HEK293 (cell line): ENCODE measurements at regions not wholly inside any gene's neighbourhood (a gene's known extent, or its start where the extent isn't known, plus 50 kb on each side); places are given as distances from the start of the nearest gene placed in this dataset.

Source experiments
- CTCF ChIA-PET: fragments of 350-600 bp; formaldehyde crosslinking; extraction: SDS; loops from one replicate; lab custom pipeline; 2021; ENCODE audit warnings: antibody characterized with exemption; lab: Yijun Ruan, JAX
- POLR2A ChIA-PET: fragments of 300-600 bp; formaldehyde crosslinking; extraction: SDS; loops from one replicate; lab custom pipeline; 2020; ENCODE audit warnings: antibody characterized with exemption, inconsistent platforms; lab: Yijun Ruan, JAX
- H3K27ac ChIP-seq: fragments of 200-500 bp; sonication (Bioruptor generic); 2 replicates; pipeline ENCODE4 v1.5.1; 2014; ENCODE audit warnings: low read depth, low read length, control low read depth, inconsistent platforms; ENCODE audit errors: extremely low read depth
- H3K36me3 ChIP-seq, 2 experiments: fragments of 200-500 bp in 1 of 2; sonication (Bioruptor generic) in 1 of 2; 1 replicate in 1 of 2; 2 replicates in 1 of 2; pipeline ENCODE4 v1.5.1; 2014 to 2017; ENCODE audit warnings: inconsistent platforms in 2 of 2, low read length in 2 of 2; ENCODE audit not compliant: control insufficient read depth in 2 of 2, insufficient read depth in 1 of 2
- H3K4me1 ChIP-seq: fragments of 200-500 bp; sonication (Bioruptor generic); 2 replicates; pipeline ENCODE4 v1.5.1; 2014; ENCODE audit warnings: mild to moderate bottlenecking, low read length, inconsistent platforms; ENCODE audit not compliant: control insufficient read depth, insufficient read depth
- H3K4me3 ChIP-seq: 2 replicates; pipeline ENCODE4 v1.5.1; 2011; ENCODE audit warnings: low read depth, mild to moderate bottlenecking, control low read depth, low read length, moderate library complexity
- H3K9me3 ChIP-seq: fragments of 200-500 bp; sonication (Bioruptor generic); 2 replicates; pipeline ENCODE4 v1.5.1; 2014; ENCODE audit warnings: low read depth, low read length, inconsistent platforms; ENCODE audit not compliant: control insufficient read depth, insufficient read depth
- GFI1B ChIP-seq: fragments of 450-650 bp; formaldehyde crosslinking; IDR thresholded peaks from 2 replicates; pipeline ENCODE4 v1.5.1; 2016; ENCODE audit warnings: missing biosample characterization, missing genetic modification characterization
- TRIM28 ChIP-seq: IDR thresholded peaks from 2 replicates; pipeline ENCODE4 v1.6.1; 2011; ENCODE audit warnings: low read length, control low read depth, borderline replicate concordance
- YY2 ChIP-seq: fragments of 450-650 bp; formaldehyde crosslinking; IDR thresholded peaks from 2 replicates; pipeline ENCODE4 v1.5.1; 2016; ENCODE audit warnings: missing biosample characterization, missing genetic modification characterization
- ZBTB20 ChIP-seq: fragments of 450-650 bp; formaldehyde crosslinking; IDR thresholded peaks from 2 replicates; pipeline ENCODE4 v1.5.1; 2016; ENCODE audit warnings: missing biosample characterization, missing genetic modification characterization
- ZBTB21 ChIP-seq: fragments of 450-650 bp; formaldehyde crosslinking; IDR thresholded peaks from 2 replicates; pipeline ENCODE4 v1.5.1; 2017; ENCODE audit warnings: missing biosample characterization, missing genetic modification characterization
- ZNF354C ChIP-seq: fragments of 450-650 bp; formaldehyde crosslinking; IDR thresholded peaks from 2 replicates; pipeline ENCODE4 v1.5.1; 2016; ENCODE audit warnings: missing biosample characterization, missing genetic modification characterization, low read depth, borderline replicate concordance
- ZNF37A ChIP-seq: fragments of 450-650 bp; IDR thresholded peaks from 2 replicates; pipeline ENCODE4 v1.5.1; 2018; ENCODE audit warnings: missing biosample characterization, missing genetic modification characterization
- ZNF391 ChIP-seq: fragments of 450-650 bp; formaldehyde crosslinking; IDR thresholded peaks from 2 replicates; pipeline ENCODE4 v1.5.1; 2016; ENCODE audit warnings: low read depth, missing biosample characterization, missing genetic modification characterization, borderline replicate concordance
- ZNF394 ChIP-seq: fragments of 450-650 bp; formaldehyde crosslinking; IDR thresholded peaks from 2 replicates; pipeline ENCODE4 v1.5.1; 2016; ENCODE audit warnings: missing biosample characterization, missing genetic modification characterization, mild to moderate bottlenecking, moderate library complexity, borderline replicate concordance
- ZNF404 ChIP-seq: fragments of 450-650 bp; formaldehyde crosslinking; IDR thresholded peaks from 2 replicates; pipeline ENCODE4 v1.5.1; 2017; ENCODE audit warnings: missing biosample characterization, missing genetic modification characterization
- ZNF48 ChIP-seq: fragments of 450-650 bp; formaldehyde crosslinking; IDR thresholded peaks from 2 replicates; pipeline ENCODE4 v1.5.1; 2016; ENCODE audit warnings: missing biosample characterization, missing genetic modification characterization
- ZNF549 ChIP-seq: fragments of 450-650 bp; IDR thresholded peaks from 2 replicates; pipeline ENCODE4 v1.5.1; 2018; ENCODE audit warnings: missing biosample characterization, missing genetic modification characterization, mild to moderate bottlenecking, inconsistent platforms, moderate library complexity
- ZNF560 ChIP-seq: fragments of 450-650 bp; formaldehyde crosslinking; IDR thresholded peaks from 2 replicates; pipeline ENCODE4 v1.5.1; 2017; ENCODE audit warnings: missing biosample characterization, missing genetic modification characterization, borderline replicate concordance
- ZNF561 ChIP-seq: fragments of 450-650 bp; IDR thresholded peaks from 2 replicates; pipeline ENCODE4 v1.5.1; 2018; ENCODE audit warnings: missing biosample characterization, missing genetic modification characterization, borderline replicate concordance
- ZNF658 ChIP-seq: fragments of 450-650 bp; formaldehyde crosslinking; IDR thresholded peaks from 2 replicates; pipeline ENCODE4; 2016; ENCODE audit warnings: missing biosample characterization, missing genetic modification characterization
- ZSCAN30 ChIP-seq: fragments of 450-650 bp; IDR thresholded peaks from 2 replicates; pipeline ENCODE4 v1.5.1; 2018; ENCODE audit warnings: missing biosample characterization, mild to moderate bottlenecking, missing genetic modification characterization, moderate library complexity
- TF ChIP-seq, protein P1 (sequence below): fragments of 450-650 bp; formaldehyde crosslinking; IDR thresholded peaks from 2 replicates; pipeline ENCODE4 v1.5.1; 2017; ENCODE audit warnings: missing biosample characterization, missing genetic modification characterization
- TF ChIP-seq, protein P2 (sequence below): fragments of 450-650 bp; formaldehyde crosslinking; IDR thresholded peaks from 2 replicates; pipeline ENCODE4 v1.5.1; 2016; ENCODE audit warnings: missing biosample characterization, missing genetic modification characterization
- TF ChIP-seq, protein P3 (sequence below): fragments of 450-650 bp; formaldehyde crosslinking; IDR thresholded peaks from 2 replicates; pipeline ENCODE4 v1.5.1; 2016; ENCODE audit warnings: missing biosample characterization, missing genetic modification characterization
- TF ChIP-seq, protein P4 (sequence below): fragments of 450-650 bp; formaldehyde crosslinking; IDR thresholded peaks from 2 replicates; pipeline ENCODE4 v1.5.1; 2016; ENCODE audit warnings: missing biosample characterization, missing genetic modification characterization, borderline replicate concordance
- TF ChIP-seq, protein P5 (sequence below): fragments of 450-650 bp; formaldehyde crosslinking; IDR thresholded peaks from 2 replicates; pipeline ENCODE4 v1.5.1; 2016; ENCODE audit warnings: missing biosample characterization, missing genetic modification characterization, borderline replicate concordance
- TF ChIP-seq, protein P6 (sequence below): fragments of 450-650 bp; formaldehyde crosslinking; optimal IDR thresholded peaks from 2 replicates; pipeline ENCODE3; 2016; ENCODE audit warnings: missing biosample characterization, mild to moderate bottlenecking, missing genetic modification characterization

DNA sequence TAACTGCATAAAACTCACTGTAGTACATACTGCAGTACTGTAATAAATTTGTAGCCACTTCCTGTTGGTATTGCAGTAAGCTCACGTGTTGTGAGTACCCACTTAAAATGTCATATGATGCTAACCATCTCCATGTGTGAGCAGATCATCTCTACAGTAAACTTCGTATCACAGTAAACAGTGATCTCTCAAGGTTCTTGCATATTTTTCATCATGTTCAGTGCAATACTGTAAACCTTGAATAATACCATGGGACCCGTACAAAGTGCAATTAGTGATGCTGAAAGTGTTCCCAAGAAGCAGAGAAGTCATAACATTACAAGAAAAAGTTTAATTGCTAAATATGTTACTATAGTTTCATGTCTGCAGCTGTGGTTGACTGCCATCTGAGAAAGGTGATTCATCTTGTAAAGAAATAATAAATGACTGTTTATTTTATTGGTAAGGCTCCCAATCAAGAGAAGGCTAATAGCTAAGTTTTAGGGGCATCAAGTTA, 253.8 kb upstream of the POU5F2 start:
- H3K27ac ChIP-seq = no peak overlapping the region
- ChIA-PET CTCF (no interaction called here), POLR2A (no interaction called here)
- TF ChIP-seq, protein P1, sequence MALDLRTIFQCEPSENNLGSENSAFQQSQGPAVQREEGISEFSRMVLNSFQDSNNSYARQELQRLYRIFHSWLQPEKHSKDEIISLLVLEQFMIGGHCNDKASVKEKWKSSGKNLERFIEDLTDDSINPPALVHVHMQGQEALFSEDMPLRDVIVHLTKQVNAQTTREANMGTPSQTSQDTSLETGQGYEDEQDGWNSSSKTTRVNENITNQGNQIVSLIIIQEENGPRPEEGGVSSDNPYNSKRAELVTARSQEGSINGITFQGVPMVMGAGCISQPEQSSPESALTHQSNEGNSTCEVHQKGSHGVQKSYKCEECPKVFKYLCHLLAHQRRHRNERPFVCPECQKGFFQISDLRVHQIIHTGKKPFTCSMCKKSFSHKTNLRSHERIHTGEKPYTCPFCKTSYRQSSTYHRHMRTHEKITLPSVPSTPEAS (tag by site-specific recombination) = no peak
- TF ChIP-seq ZNF404 (no peak), GFI1B (no peak), ZNF561 (tag by site-specific recombination) (no peak), ZNF391 (tag by site-specific recombination) (no peak), ZNF549 (tag by site-specific recombination) (no peak), ZNF48 (no peak), ZBTB21 (tag by site-specific recombination) (no peak), ZSCAN30 (no peak), YY2 (tag by site-specific recombination) (no peak), ZNF394 (tag by site-specific recombination) (no peak), ZNF658 (tag by site-specific recombination) (no peak), TRIM28 (no peak), ZNF37A (tag by site-specific recombination) (no peak)
- TF ChIP-seq, protein P2, sequence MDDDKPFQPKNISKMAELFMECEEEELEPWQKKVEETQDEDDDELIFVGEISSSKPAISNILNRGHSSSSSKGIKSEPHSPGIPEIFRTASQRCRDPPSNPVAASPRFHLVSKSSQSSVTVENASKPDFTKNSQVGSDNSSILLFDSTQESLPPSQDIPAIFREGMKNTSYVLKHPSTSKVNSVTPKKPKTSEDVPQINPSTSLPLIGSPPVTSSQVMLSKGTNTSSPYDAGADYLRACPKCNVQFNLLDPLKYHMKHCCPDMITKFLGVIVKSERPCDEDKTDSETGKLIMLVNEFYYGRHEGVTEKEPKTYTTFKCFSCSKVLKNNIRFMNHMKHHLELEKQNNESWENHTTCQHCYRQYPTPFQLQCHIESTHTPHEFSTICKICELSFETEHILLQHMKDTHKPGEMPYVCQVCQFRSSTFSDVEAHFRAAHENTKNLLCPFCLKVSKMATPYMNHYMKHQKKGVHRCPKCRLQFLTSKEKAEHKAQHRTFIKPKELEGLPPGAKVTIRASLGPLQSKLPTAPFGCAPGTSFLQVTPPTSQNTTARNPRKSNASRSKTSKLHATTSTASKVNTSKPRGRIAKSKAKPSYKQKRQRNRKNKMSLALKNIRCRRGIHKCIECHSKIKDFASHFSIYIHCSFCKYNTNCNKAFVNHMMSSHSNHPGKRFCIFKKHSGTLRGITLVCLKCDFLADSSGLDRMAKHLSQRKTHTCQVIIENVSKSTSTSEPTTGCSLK (tag by site-specific recombination) = no peak
- TF ChIP-seq, protein P3, sequence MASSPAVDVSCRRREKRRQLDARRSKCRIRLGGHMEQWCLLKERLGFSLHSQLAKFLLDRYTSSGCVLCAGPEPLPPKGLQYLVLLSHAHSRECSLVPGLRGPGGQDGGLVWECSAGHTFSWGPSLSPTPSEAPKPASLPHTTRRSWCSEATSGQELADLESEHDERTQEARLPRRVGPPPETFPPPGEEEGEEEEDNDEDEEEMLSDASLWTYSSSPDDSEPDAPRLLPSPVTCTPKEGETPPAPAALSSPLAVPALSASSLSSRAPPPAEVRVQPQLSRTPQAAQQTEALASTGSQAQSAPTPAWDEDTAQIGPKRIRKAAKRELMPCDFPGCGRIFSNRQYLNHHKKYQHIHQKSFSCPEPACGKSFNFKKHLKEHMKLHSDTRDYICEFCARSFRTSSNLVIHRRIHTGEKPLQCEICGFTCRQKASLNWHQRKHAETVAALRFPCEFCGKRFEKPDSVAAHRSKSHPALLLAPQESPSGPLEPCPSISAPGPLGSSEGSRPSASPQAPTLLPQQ (tag by site-specific recombination) = no peak
- H3K9me3 ChIP-seq = no peaks in the 10 kb centered on the region
- peaks cover 22% of the 10 kb centered on the region for H3K4me1 ChIP-seq
- no peaks in the 10 kb centered on the region for H3K36me3 ChIP-seq
- no peak overlapping the region for H3K4me3 ChIP-seq

DNA sequence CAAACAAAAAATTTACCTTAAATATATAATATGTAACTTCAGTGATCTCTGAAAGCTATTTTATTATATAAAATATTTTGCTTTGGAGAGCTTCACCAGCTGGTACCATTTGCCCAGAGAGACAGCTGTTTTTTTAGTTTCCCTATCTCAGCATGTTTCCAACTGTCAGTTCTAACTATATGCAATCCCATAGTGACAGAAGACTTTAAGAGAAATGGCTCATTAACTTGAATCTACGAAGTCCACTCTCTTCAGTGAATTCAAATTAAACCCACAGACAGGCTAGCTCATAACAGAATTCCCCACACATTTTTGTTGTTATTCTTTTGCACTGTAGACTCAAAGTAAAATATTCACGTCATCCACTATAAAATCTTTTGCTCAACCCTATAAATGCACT, 251.8 kb upstream of the POU5F2 start:
- Histone ChIP-seq H3K27ac (no peak overlapping the region), H3K4me1 (peaks cover 27% of the 10 kb centered on the region), H3K4me3 (no peak overlapping the region), H3K9me3 (no peaks in the 10 kb centered on the region), H3K36me3 (no peaks in the 10 kb centered on the region)
- CTCF ChIA-PET = no interaction called here
- POLR2A ChIA-PET = no interaction called here
- TF ChIP-seq, protein P4, sequence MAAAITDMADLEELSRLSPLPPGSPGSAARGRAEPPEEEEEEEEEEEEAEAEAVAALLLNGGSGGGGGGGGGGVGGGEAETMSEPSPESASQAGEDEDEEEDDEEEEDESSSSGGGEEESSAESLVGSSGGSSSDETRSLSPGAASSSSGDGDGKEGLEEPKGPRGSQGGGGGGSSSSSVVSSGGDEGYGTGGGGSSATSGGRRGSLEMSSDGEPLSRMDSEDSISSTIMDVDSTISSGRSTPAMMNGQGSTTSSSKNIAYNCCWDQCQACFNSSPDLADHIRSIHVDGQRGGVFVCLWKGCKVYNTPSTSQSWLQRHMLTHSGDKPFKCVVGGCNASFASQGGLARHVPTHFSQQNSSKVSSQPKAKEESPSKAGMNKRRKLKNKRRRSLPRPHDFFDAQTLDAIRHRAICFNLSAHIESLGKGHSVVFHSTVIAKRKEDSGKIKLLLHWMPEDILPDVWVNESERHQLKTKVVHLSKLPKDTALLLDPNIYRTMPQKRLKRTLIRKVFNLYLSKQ (tag by site-specific recombination) = no peak
- TF ChIP-seq, protein P5, sequence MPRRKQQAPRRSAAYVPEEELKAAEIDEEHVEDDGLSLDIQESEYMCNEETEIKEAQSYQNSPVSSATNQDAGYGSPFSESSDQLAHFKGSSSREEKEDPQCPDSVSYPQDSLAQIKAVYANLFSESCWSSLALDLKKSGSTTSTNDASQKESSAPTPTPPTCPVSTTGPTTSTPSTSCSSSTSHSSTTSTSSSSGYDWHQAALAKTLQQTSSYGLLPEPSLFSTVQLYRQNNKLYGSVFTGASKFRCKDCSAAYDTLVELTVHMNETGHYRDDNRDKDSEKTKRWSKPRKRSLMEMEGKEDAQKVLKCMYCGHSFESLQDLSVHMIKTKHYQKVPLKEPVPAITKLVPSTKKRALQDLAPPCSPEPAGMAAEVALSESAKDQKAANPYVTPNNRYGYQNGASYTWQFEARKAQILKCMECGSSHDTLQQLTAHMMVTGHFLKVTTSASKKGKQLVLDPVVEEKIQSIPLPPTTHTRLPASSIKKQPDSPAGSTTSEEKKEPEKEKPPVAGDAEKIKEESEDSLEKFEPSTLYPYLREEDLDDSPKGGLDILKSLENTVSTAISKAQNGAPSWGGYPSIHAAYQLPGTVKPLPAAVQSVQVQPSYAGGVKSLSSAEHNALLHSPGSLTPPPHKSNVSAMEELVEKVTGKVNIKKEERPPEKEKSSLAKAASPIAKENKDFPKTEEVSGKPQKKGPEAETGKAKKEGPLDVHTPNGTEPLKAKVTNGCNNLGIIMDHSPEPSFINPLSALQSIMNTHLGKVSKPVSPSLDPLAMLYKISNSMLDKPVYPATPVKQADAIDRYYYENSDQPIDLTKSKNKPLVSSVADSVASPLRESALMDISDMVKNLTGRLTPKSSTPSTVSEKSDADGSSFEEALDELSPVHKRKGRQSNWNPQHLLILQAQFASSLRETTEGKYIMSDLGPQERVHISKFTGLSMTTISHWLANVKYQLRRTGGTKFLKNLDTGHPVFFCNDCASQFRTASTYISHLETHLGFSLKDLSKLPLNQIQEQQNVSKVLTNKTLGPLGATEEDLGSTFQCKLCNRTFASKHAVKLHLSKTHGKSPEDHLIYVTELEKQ = no peak
- TF ChIP-seq ZNF48 (no peak), ZNF354C (tag by site-specific recombination) (no peak), ZNF560 (tag by site-specific recombination) (no peak), ZBTB20 (tag by site-specific recombination) (no peak), ZNF394 (tag by site-specific recombination) (no peak)
- TF ChIP-seq, protein P6, sequence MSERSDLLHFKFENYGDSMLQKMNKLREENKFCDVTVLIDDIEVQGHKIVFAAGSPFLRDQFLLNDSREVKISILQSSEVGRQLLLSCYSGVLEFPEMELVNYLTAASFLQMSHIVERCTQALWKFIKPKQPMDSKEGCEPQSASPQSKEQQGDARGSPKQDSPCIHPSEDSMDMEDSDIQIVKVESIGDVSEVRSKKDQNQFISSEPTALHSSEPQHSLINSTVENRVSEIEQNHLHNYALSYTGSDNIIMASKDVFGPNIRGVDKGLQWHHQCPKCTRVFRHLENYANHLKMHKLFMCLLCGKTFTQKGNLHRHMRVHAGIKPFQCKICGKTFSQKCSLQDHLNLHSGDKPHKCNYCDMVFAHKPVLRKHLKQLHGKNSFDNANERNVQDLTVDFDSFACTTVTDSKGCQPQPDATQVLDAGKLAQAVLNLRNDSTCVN (tag by site-specific recombination) = no peak
